ENCODE measurements at regions not wholly inside any gene's neighbourhood (a gene's known extent, or its start where the extent isn't known, plus 50 kb on each side); places are given as distances from the start of the nearest gene placed in this dataset.

DNA sequence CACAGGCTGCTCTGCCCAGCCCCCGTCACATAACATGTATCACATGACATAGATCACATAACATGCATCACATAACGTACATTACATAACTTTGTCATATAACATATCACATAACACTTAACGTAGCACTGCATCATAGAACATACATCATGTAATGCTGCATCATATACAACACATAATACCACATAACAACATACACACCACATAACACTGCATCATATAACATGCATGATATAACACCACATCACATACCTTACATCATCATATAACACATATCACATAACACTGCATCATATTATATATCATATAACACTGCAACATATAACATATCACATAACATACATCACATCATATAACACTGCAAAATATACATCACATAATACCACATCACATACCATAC is 83.8 kb downstream of the AXIN2 start:
- DNase-seq = no peak

DNA sequence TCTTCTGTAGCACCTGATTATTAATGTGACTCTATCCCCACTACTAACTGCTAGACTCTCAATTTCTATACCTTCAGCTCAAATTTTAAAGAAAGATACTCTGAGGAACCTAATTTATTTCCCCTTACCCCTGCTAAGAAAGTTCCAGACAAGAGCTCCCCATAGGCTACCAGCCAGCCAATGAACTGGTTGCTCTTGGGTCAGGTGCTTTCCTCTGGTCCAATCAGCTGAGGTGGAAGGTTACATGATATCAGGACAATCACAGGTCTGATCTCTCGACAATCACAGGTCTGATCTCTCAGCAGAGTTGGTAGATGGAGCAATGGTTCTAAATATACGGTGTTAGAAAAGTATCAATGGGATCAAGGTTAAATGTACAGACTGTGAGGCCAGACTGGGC is 86.8 kb downstream of the AXIN2 start:
- no peak for DNase-seq

DNA sequence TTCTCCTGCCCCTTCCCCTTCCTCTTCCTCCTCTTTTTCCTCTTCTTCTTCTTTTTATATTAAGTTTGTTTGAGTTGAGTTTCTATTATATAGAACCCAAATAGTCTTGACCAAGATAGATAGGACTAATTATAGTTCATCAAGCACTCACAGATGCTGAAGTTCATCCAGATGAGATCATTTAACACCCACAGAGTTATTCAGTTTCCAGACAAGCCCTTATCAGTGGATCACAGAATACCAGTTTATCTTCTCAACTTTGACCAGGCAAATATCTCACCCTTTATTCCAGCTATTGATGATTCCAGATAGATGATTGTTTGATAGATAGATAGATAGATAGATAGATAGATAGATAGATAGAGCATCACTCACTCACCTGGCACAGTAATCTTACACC is 87.5 kb downstream of the AXIN2 start:
- DNase-seq = no peak

DNA sequence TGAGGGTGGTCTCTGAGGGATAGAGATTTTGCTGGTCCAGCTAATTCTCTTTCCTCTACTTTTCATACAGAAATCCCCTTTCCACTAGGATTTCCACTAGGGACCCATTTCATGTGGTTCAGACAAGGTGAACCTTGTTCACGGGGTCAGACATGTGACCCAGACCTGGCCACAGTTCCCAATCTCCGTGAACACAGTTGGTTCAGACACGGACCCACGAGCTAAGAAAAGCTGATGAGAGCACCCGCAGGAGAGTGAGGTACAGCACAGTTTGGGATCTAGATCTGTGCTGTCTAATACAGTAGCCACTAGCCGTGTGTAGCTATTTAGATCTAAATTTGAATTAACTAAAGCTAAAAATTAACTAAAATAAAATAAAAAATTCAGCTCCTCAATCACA is 88.1 kb downstream of the AXIN2 start:
- no peak for DNase-seq

DNA sequence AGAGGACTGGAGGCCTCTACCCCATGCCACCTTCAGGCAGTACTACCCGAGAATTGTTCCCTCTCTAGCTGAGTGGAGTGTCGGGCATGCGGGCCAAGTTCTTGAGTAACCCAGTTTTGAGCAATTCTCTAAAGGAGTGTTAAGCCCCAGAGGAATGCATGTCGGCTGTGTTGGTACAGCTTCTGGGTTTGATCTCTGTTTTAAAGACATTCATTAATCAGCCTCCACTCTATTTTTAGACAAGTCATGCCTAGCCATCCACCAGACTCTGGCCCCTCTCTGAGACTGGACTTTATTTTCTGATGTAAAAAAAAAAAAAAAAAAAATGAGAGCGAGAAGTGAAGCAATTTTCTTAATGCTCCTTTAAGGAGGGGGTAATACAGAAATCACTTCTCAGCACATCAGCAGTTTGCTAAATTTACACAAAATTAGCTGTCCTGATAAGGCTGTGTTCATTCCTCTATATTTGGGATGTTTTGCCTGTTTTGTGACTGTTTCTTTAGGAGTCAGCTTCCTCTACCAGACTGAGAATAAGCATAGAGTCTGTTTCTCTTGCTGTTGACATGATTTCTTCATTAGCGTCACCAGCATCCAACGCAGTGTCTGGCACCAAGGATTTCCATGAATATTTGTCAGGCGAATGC is 88.7 kb downstream of the AXIN2 start:
- DNase-seq = no peak

DNA sequence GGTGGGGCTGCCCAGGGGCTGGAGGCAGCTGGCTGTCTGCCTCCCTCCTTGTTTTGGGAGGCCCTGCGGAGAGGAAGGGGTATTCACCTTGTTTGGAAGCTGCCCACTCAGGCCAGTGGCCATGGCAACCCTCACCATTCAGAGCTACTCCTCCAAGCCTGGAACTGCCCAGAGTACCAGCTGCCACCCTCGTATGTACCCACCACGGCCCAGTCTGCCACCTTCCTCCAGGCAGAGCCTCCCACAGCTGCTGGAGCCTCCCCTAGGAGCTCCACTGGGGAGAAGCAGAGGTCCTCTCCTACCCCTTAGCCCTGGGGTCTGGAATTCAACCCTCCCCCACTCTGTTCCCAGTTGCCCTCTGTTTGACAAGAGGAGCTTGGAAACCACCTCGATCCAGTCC is 90.7 kb downstream of the AXIN2 start:
- no peak for DNase-seq

DNA sequence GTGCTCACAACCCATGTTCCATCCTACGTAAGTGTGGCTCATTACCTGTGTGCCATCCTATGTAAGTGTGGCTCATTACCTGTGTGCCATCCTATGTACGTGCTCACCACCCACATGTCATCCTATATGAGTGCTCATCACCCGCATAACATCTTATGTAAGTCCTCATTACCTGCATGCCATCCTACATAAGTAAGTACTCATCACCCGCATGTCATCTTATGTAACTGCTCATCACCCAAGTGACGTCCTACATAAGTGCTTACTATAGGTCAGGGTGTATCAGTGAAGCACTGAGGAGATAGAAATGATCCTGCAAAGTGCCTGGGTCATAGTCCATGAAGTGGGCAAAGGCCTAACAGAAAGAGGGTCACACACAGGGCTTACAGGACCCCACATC is 93.1 kb downstream of the AXIN2 start:
- no peak for DNase-seq

DNA sequence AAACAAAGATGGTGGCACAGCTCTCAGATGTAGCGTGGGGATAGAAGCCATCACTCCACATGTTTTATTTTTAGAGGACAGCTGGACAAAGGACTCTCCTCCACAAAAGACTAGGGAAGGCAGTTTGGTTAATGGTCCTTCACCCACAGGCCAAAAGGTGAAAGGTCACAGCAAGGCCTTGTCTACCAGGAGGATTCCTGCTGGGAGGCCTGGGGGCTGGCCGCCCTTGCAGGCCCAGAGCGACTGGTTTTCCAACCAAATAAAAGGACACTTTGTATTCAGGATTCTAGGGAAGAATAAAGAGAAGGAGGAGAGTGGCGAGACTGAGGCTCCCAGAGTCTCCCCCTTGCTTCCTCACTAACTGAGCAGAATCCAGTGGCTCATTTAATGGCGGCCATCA is 94.3 kb downstream of the AXIN2 start:
- DNase-seq = no peak

DNA sequence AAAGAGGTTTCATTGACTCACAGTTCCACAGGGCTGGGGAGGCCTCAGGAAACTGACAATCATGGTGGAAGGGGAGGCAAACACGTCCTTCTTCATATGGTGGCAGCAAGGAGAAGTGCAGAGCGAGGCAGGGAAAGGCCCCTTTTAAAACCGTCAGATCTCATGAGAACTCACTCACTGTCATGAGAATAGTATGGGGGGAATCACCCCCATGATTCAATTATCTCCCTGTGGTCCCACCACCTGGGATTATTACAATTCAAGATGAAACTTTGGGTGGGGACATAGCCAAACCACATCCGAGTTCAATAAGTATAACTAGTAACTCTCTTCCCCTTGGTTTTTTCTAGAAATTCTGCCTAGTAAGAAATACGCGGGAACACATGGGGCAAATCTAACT is 94.9 kb downstream of the AXIN2 start:
- DNase-seq = no peak

DNA sequence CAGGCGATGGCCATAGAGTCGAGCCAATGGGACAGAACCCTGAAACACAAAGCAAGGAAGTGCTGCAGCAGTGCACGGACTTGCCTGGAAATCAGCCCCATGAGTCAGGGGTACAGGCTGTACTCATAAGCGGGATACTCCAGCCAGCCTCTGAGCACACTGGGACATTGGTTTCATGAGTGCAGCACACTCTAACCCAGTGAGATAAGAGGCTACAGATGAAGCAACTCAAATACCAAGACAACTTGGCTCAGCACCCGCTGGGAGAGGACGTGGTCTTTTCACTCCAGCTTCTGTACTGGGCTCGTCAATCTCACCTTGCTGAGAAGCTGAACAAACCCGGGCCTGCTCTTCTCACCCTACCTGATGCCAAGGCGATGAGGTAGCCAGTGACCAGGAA is 98.2 kb downstream of the AXIN2 start:
- no peak for DNase-seq

DNA sequence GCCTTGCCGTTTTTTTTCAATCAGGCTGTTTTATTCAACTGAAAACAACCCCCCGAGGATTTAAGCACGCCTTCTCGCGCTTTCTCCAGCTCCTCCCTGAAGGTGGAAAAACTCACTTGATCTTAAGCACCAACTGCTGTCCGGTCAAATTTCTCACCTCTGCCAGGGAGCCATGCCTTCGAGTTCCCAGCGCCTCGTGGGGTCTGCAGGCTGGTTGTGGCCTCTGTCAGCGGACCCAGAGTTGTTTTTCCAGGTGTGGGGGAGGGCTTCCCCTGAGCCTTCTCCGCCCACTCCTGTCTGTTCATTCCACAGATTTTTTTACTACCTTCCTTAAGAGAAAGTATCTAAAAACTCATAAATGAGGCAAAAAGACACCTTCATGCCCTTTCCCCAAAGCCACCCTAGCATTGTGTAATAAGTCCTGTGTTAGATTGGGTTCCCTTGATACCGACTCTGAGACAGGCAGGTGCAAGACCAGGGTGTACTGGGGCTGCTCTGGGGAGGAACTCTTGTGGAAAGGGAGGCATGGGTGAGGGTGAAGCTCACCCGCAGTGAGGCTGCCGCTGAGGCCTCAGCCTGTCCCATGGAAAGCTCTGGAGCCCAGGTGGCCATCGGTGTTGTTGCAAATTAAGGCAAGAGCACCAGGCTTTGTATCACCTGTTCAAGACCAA is 101.6 kb downstream of the AXIN2 start:
- DNase-seq = no peak

DNA sequence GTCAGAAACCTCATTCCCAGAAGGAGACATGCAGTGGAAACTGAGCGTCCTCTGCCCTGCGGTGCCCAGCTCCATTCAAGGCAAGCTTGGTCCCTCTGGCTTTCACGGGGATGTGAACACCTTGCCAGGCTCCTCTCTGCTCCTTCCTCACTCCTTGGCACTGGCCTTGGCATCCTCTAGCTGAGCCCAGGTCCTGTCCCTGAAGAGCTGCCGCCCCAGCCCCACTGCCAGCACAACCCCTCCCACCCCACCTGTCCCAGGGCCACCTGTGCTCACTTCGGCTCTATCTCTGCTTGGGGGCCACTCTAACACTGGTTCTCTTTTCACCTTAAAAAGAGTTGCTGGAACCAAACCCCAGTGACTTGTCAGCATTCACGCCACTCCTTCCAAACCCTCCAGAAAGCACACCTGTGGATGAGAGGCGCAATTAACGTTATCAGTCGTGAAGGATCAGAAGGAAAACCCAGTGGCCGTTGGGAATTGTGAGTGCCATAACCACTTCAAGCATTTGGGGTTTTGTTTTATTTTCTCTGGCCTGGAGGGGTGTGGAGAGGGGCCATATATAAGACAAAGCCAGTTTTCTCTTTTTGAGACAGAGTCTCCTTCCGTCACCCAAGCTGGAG is 103.7 kb downstream of the AXIN2 start:
- no peak for DNase-seq

DNA sequence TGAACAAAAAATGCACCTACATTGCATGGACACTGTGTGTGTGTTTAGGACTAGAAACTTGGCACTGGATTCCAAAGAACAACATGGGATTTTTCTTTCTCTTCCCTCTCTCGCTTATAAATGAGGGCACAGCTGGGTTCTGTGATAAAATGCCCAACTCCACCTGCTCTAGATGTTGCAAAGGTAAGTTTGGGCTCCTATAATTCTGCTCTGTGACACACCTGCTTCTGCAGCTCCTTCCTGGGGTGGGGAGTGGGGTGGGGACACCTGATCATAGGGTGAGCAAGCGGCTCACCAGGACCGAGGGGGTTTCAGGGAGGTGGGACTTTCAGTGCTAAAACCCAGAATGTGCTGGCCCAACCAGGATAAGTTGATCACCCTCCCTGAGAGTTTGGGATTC is 104.3 kb downstream of the AXIN2 start:
- DNase-seq = no peak

DNA sequence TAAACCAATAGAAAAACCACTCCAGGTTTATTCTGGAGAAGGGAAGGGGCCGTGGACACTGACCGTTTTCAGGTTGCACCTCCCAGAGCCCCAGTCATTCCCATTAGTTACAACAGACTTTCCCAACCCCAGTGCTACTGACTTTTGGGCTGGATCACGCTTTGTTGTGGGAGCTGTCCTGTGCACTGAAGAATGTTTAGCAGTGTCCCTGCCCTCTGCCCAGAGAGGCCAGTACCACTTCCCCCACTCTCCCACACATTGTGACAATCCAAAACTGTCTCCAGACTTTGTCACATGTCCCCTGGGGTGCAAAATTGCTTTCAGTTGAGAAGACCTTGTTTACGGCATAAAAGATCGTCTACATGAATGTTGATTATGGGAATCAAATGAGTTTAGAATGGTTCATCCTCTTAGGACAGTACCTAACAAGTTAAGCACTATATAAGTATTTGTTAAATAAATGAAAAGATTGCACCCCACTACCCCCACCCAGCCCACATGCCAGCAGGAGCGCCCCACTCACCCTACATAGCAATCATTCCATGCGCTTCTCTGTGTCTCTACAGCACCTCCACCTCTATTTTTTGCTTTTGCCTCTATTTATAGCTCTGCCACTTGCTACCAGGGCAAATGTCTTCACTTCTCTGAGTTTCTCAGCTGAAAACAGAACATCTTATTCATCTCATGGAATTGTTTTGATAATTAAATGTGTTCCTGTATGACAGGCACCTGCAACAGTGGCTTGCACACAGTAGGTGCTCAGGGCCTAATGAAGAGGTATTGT is 104.9 kb downstream of the AXIN2 start:
- DNase-seq = no peak

DNA sequence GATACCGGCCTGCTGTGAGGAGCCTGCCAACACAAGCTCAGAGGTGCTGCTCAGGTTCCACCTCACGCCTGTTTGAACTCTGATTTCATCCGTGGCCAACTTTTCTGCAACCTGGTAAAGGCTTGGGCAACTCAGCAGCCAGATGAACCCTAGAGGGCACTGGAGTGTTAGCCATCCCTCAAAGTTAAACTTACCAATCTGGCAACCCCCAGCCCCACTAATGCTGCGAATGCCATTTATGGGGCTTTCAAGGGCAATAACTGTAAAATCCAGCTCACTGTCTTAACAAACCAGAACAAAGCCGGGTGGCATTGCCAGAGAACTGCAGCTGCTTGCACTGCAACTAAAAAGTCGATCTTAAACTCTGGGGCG is 105.5 kb downstream of the AXIN2 start:
- DNase-seq = no peak

DNA sequence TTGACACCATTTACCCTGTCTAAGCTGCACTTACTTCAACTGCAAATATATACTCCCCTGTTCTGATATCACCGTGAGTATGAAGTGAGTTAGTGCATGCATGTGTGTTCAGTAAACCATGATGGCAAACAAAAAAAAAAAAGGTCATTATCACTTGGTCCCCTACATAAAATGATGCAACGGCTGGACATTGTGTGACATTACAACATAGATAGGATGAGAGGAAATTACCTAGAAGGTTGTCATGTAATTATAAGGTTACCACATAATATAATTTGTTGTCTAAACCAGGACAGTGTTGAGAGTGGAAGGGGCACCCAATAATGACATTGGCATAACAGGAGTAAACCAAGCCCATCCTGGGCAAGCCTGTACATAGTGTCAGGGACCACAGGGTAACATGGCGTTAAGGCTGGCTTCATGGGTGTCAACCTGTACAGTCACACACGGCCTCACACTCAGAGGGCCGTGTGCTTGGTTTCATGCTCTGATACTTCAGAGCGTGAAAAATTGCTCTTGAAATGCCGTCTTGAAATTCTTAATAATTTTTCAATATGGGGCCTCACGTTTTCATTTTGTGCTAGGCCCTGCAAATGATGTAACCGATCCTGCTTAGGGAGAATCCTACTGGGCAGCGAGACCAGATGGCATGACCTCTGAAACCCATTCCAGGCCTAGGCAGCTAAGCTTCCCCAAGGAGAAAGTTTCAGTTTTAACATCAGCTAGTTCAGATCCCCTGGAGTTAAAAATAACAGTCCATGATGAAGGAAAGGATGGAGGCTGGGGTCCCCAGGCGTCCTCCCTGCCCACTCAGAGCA is 106.1 kb downstream of the AXIN2 start:
- DNase-seq = no peak

DNA sequence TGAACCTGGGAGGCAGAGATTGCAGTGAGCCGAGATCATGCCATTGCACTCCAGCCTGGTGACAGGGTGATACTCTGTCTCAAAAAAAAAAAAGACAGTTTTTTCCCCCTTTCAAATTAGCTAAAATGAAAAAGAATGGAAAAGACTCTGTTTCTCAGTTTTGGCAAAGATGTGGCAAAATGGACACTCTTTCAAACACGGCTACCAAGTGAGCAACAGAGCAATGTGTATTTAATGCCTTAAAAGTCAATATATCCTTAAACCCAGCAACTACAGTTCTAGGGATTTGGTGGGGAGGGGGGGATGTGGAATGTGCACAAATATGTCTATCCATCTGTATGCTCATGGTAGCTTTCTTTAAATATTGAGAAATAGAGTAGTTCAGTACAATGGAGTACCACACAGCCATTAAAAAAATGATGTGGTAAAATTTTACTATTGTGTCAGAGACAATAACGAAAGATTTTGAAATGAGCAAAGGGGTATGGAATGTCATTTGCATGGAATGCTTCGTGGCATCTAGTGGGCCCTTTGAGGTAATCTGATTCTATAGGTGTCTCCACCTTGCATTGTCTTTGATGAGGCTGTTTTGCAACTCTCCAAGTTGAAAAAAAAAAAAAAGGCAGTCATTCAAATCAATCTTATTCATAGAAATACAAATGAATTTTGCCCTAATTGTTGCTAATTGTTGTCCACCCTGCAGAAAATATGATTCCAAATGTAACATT is 108.1 kb downstream of the AXIN2 start:
- DNase-seq = no peak

DNA sequence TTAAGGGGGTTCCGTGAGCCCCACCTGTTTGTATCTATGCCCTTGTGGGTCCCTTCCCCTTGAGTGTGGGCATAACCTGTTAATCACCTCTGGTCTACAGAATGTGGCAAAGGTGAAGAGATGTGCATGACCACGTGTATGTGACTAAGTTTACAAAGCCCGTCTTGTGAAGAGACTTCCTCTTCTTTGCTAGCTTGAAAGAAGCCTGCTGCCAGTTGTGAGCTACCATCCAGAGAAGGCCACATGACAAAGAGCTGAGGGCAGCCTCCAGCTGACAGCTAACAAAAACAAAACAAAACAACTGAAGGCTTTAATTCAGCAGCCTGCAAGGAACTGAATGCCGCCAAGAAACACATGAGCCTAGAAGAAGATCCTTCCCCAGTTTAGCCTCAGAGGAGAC is 112.0 kb downstream of the AXIN2 start:
- no peak for DNase-seq

DNA sequence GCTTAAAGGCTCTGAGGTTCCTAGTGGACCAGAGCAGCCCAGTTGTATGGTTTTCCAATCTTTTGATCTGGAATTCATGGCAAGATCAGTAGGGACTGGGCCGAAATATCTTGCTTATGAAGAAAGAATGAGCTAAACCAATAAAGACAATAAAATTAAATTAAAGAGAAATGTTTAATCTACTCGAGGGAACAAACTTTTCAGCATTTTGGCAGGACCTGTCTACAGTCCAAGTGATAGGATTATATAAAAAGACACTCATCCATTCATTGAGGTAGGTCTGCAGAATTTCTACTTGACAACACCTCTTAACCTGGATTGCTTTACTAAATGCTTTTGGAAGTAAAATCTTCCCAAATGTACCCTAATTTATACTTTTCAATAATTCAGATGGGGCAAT is 113.6 kb downstream of the AXIN2 start:
- no peak for DNase-seq

DNA sequence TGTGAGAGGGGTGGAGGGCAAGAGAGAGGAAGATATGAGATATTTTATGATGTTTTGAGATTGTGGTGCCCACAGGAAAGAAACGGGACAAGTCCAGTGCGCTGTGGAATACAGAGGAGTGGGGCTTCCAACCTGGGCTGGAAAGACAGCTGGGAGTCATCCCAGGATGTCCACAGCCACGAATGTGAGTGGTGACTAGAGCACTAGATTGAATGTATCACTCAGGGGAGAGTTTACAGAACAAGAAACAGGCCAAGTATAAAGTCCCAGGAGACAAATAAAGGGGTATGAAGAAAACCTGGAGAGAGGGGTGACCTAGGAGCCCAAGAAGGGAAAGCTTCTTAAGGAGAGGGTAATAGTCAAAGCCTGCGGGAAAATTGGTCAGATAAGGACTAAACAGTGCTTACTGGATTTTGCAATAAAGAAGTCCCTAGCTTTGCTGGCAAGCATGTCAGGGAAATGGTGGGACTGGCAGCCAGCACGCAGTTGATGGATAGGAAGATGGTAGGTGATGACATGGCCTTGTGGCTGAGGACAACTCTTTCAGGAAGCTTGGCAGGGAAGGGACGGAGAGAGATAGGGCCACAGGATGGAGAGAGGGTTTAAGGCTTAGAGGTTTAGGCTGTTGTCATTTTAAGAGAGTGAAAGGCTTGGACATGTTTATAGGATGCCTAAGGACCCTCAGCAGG is 114.5 kb downstream of the AXIN2 start:
- DNase-seq = no peak

DNA sequence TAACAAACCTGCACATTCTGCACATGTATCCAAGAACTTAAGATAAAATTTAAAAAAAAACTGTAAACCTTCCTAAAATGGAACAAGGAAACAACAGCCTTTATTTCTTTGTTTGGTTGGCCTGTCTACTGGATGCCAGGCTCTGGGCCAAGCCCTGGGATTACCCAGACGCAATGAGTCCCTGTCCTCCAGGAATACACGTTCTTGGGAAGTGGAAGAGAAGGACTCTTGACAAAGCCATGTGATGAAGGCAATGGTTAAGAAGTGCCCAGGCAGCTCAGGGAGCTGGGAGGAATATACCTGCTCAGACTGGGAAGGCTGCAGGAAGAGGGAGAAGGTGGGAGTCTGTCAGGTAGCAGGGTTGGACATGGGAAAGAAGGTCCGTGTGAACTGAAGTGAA is 115.4 kb downstream of the AXIN2 start:
- DNase-seq = no peak

DNA sequence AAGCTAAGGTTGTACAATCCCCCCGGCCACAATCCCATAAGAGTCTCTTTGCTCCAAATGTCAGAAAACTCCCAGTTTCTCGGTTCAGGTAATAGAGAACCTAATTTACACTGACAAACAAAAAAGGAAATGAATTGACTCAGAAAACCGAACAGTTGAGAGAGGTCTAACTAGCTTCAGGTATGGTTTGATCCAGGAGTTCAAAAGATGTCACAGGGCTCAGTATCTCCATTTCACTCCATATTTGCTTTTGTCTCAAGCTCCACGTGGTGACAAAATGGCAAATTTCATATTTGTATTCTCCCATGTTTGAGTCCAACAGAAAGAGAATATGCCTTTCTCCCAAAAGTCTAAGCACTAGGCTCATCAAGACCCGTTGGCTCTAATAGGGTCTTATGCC is 117.4 kb downstream of the AXIN2 start:
- DNase-seq = no peak

Measured in SW 1271 (cell line).